Vagina (tissue), 2 donors: ENCODE measurements at regions not wholly inside any gene's neighbourhood (a gene's known extent, or its start where the extent isn't known, plus 50 kb on each side); places are given as distances from the start of the nearest gene placed in this dataset.

ENCODE experiments used
- DNase-seq, 2 donors: peaks; one replicate each; pipeline ENCODE4 v3.0.0-alpha.2; 2017; ENCODE audit errors: extremely low spot score in 2 of 2
- H3K27ac ChIP-seq: fragments of 200-600 bp; sonication (generic); one replicate; pipeline ENCODE4 v1.5.1; 2019
- H3K27me3 ChIP-seq: fragments of 200-600 bp; sonication (generic); one replicate; pipeline ENCODE4 v1.5.1; 2019
- H3K36me3 ChIP-seq, 2 donors: fragments of 200-600 bp; sonication (generic); one replicate each; pipeline ENCODE4 v1.5.1; 2017 to 2019
- H3K4me1 ChIP-seq: fragments of 200-600 bp; sonication (generic); one replicate; pipeline ENCODE4 v1.5.1; 2019
- H3K4me3 ChIP-seq, 2 donors: fragments of 200-600 bp; sonication (generic); 1 replicate in 1 of 2; 2 replicates in 1 of 2; pipeline ENCODE4 v1.5.1; 2016 to 2019
- H3K9me3 ChIP-seq: fragments of 200-600 bp; sonication (generic); one replicate; pipeline ENCODE4 v1.5.1; 2019
- POLR2A ChIP-seq, 2 donors: fragments of 450-650 bp; IDR thresholded peaks; one replicate each; pipeline ENCODE4 v1.6.1; 2017; ENCODE audit warnings: antibody characterized with exemption in 2 of 2, mild to moderate bottlenecking in 2 of 2, moderate library complexity in 2 of 2
- POLR2AphosphoS5 ChIP-seq, 2 donors: sonication (generic); formaldehyde crosslinking; IDR thresholded peaks; one replicate each; pipeline ENCODE4 v1.9.0; 2017; ENCODE audit warnings: antibody characterized with exemption in 2 of 2, mild to moderate bottlenecking in 2 of 2, low read depth in 1 of 2; ENCODE audit not compliant: insufficient read depth in 1 of 2
- intact Hi-C: fragments of 100-400 bp; cut with DNase I; formaldehyde crosslinking; loops from one replicate; pipeline ENCODE4 v1.15.1; 2023
- TF ChIP-seq, protein P1 (sequence below), 3 experiments: fragments of 450-650 bp in 2 of 3; fragments of 200-600 bp in 1 of 3; sonication (generic) in 1 of 3; IDR thresholded peaks; one replicate each; pipeline ENCODE4 v1.5.1; 2017 to 2019; ENCODE audit warnings: antibody characterized with exemption in 3 of 3, mild to moderate bottlenecking in 2 of 3, moderate library complexity in 2 of 3

DNA sequence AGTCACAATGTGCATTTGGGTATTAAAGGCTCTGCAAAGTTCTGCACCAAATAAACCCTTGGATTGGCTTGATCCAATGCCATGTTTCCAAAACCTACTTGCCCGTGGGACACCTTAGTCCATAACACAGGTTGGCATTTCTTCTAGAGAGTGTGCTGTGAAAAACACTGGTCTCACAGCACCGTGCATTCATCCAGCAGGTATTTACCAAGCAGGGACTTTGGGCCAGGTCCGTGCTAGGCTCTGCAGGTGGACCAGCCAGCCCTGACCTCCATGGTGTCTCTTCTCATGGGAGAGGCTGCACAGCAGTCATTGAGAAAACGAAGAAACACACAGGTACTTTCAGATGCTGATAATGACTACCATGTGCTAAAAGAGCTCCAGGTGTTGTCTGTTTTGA lies 112.6 kb downstream of the CDH26 start:
- intact Hi-C loops, result no loop called here
- Histone ChIP-seq H3K4me3 (no peak overlapping the region), H3K36me3 (no peaks in the 10 kb centered on the region), H3K27me3 (no peaks in the 10 kb centered on the region), H3K27ac (no peak overlapping the region), H3K4me1 (no peaks in the 10 kb centered on the region), H3K9me3 (no peaks in the 10 kb centered on the region)
- no peak for DNase-seq
- TF ChIP-seq POLR2A (IDR thresholded peaks at IDR 0.05) (no peak), POLR2AphosphoS5 (IDR thresholded peaks at IDR 0.05; ENCODE audit: insufficient read depth in 1 of 2, low read depth in 1 of 2) (no peak)
- TF ChIP-seq, protein P1, sequence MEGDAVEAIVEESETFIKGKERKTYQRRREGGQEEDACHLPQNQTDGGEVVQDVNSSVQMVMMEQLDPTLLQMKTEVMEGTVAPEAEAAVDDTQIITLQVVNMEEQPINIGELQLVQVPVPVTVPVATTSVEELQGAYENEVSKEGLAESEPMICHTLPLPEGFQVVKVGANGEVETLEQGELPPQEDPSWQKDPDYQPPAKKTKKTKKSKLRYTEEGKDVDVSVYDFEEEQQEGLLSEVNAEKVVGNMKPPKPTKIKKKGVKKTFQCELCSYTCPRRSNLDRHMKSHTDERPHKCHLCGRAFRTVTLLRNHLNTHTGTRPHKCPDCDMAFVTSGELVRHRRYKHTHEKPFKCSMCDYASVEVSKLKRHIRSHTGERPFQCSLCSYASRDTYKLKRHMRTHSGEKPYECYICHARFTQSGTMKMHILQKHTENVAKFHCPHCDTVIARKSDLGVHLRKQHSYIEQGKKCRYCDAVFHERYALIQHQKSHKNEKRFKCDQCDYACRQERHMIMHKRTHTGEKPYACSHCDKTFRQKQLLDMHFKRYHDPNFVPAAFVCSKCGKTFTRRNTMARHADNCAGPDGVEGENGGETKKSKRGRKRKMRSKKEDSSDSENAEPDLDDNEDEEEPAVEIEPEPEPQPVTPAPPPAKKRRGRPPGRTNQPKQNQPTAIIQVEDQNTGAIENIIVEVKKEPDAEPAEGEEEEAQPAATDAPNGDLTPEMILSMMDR (IDR thresholded peaks at IDR 0.05), result no peak

DNA sequence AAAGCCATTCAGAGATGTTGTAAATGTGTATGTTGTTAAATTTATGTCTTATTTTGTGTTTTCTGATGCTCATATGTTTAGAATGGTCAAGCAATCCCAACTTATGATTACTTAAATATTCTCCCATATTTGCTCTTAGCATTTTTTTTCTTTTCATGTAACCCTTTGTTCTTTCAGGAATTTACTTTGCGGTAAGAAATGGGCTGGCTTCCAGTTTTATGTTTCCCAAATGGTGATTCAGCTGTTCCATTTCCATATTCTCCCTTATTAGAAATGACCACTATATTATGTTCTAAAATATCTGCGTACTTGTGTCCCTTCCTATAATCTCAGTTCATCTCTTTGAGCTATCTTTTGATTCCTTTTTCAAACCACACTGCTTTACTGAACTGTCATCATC lies 113.7 kb downstream of the CDH26 start:
- Histone ChIP-seq H3K36me3 (no peaks in the 10 kb centered on the region), H3K4me3 (no peak overlapping the region), H3K27ac (no peak overlapping the region), H3K9me3 (no peaks in the 10 kb centered on the region), H3K4me1 (no peaks in the 10 kb centered on the region), H3K27me3 (no peaks in the 10 kb centered on the region)
- no peak for DNase-seq
- no peak for TF ChIP-seq POLR2A (IDR thresholded peaks at IDR 0.05)
- TF ChIP-seq, protein P1 (IDR thresholded peaks at IDR 0.05), result no peak
- no peak for TF ChIP-seq POLR2AphosphoS5 (IDR thresholded peaks at IDR 0.05; ENCODE audit: insufficient read depth in 1 of 2, low read depth in 1 of 2)
- intact Hi-C loops, result no loop called here

DNA sequence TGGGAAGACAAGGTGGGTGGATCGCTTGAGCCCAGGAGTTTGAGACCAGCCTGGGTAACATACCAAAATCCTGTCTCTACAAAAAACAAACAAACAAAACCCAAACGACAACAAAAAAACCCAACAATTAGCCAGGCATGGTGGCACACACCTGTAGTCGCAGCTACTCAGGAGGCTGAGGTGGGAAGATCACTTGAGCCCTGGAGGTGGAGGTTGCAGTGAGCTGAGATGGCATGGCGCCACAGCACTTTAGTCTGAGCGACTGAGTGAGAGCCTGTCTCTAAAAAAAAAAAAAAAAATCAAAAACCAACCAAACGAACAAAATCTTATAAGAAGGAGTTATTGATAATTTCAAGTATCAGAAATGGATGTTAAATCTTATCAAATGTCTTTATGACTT lies 114.9 kb downstream of the CDH26 start:
- Histone ChIP-seq H3K27me3 (no peaks in the 10 kb centered on the region), H3K9me3 (no peaks in the 10 kb centered on the region), H3K4me3 (no peak overlapping the region), H3K27ac (no peak overlapping the region), H3K36me3 (no peaks in the 10 kb centered on the region), H3K4me1 (no peaks in the 10 kb centered on the region)
- DNase-seq, result no peak
- no peak for TF ChIP-seq POLR2A (IDR thresholded peaks at IDR 0.05)
- TF ChIP-seq, protein P1 (IDR thresholded peaks at IDR 0.05), result no peak
- TF ChIP-seq POLR2AphosphoS5 (IDR thresholded peaks at IDR 0.05; ENCODE audit: insufficient read depth in 1 of 2, low read depth in 1 of 2), result no peak
- intact Hi-C loops, result no loop called here

DNA sequence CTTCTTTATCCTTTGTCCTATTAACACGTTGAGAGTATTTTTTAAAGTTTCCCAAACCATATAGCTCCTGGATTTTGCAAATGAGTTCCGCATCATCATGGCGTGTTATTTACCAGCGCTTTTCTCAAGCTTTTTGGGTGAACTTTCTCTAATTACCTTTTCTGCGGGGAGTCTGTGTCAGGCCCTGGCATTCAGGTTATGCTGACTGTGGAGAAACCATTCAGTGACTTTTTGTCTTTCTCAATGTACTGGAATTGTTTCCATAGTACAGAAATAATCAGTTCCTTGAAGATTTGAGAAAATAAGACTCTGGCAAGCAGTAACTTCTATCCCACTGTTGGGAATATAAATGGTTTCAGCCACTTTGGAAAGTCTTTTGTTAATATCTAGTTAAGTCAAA lies 115.3 kb downstream of the CDH26 start:
- Histone ChIP-seq H3K9me3 (no peaks in the 10 kb centered on the region), H3K36me3 (no peaks in the 10 kb centered on the region), H3K27ac (no peak overlapping the region), H3K27me3 (no peaks in the 10 kb centered on the region), H3K4me1 (no peaks in the 10 kb centered on the region), H3K4me3 (no peak overlapping the region)
- TF ChIP-seq, protein P1 (IDR thresholded peaks at IDR 0.05), result no peak
- no peak for TF ChIP-seq POLR2AphosphoS5 (IDR thresholded peaks at IDR 0.05; ENCODE audit: insufficient read depth in 1 of 2, low read depth in 1 of 2)
- DNase-seq, result no peak
- intact Hi-C loops, result no loop called here

DNA sequence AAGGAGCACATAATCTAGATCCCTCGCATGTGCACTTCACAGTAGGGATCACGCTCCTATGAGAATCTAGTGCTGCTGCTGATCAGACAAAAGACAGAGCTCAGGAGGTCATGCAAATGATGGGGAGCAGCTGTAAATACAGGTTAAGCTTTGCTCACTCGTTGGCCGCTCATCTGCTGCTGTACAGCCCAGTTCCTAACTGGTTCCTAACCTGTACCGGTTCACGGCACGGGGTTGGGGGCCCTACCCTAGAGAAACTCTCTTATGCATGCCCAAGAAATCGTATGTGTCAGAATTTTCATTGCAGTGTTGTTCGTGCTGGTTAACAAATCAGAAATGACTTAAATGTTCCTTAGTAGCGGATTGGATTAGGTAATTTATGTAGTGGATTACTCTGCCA lies 116.1 kb downstream of the CDH26 start:
- intact Hi-C loops, result no loop called here
- TF ChIP-seq, protein P1 (IDR thresholded peaks at IDR 0.05), result no peak
- TF ChIP-seq POLR2A (IDR thresholded peaks at IDR 0.05), result no peak
- no peak for TF ChIP-seq POLR2AphosphoS5 (IDR thresholded peaks at IDR 0.05; ENCODE audit: insufficient read depth in 1 of 2, low read depth in 1 of 2)
- H3K9me3 ChIP-seq, result no peaks in the 10 kb centered on the region
- H3K36me3 ChIP-seq, result no peaks in the 10 kb centered on the region
- no peaks in the 10 kb centered on the region for H3K4me1 ChIP-seq
- H3K27ac ChIP-seq, result no peak overlapping the region
- H3K27me3 ChIP-seq, result no peaks in the 10 kb centered on the region
- no peak for DNase-seq
- H3K4me3 ChIP-seq, result no peak overlapping the region
